ENCODE measurements at regions not wholly inside any gene's neighbourhood (a gene's known extent, or its start where the extent isn't known, plus 50 kb on each side); places are given as distances from the start of the nearest gene placed in this dataset.

GRCh38 chr5:63823583-63823982, 138.7 kb downstream of the HTR1A start:
- TF ChIP-seq SP1 (CRISPR knock-in tag; conservative IDR thresholded peaks at IDR 0.05): no peak
- no peak for TF ChIP-seq CTCF (IDR thresholded peaks at IDR 0.05)
- no peak for TF ChIP-seq MLX (CRISPR knock-in tag; IDR thresholded peaks at IDR 0.05)
- no peak for TF ChIP-seq KAT7 (CRISPR knock-in tag; IDR thresholded peaks at IDR 0.05; ENCODE audit: borderline replicate concordance)
- TF ChIP-seq HMGXB4 (CRISPR knock-in tag; IDR thresholded peaks at IDR 0.05): no peak
- TF ChIP-seq E2F1 (CRISPR knock-in tag; IDR thresholded peaks at IDR 0.05): no peak
